G401.6 (cell line): ENCODE measurements at regions not wholly inside any gene's neighbourhood (a gene's known extent, or its start where the extent isn't known, plus 50 kb on each side); places are given as distances from the start of the nearest gene placed in this dataset.
"Not testable (repeated sequence)": the region's sequence is repeated elsewhere in the genome, so short reads cannot be mapped to it uniquely, and the experiment has no call there.

Experiments
- FAIRE-seq: peaks from 2 replicates; lab custom pipeline; 2012; peaks lifted over from hg19 to GRCh38; lab: Jason Lieb, UNC

DNA sequence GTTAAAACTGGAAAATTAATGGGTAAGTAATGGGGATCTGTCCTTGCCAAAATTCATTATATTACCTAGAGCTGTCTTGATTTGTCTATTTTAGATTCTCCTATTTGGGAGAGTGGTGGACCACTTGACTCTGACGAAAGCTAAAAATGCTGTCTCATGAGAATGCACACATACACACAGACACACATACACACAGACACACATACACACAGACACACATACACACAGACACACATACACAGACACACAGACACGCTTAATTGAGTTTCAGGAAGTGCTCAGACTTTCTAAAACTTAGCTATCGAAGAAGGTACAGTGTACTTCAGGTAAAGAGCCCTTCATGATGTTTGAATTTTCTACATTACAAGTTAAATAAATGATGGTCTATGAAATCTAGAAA, 279.5 kb downstream of the ANKRD50 start:
- FAIRE-seq, result no peak

DNA sequence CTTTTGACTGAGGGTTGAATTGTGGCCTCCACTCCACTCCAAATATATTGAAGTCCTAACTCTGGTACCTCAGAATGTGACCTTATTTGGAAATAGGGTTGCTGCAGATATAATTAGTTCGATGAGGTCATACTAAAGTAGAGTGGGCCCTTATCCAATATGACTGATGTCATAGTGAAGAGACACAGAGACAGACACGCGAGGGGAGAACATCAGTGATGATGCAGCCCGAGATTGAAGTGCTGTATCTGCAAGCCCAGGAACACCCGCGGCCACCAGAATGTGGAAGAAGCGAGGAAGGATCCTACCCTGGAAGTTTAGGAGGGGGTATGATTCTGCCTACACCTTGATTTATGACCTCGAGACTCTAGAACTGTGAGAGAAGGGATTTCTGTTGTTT, 279.0 kb downstream of the ANKRD50 start:
- no peak for FAIRE-seq

DNA sequence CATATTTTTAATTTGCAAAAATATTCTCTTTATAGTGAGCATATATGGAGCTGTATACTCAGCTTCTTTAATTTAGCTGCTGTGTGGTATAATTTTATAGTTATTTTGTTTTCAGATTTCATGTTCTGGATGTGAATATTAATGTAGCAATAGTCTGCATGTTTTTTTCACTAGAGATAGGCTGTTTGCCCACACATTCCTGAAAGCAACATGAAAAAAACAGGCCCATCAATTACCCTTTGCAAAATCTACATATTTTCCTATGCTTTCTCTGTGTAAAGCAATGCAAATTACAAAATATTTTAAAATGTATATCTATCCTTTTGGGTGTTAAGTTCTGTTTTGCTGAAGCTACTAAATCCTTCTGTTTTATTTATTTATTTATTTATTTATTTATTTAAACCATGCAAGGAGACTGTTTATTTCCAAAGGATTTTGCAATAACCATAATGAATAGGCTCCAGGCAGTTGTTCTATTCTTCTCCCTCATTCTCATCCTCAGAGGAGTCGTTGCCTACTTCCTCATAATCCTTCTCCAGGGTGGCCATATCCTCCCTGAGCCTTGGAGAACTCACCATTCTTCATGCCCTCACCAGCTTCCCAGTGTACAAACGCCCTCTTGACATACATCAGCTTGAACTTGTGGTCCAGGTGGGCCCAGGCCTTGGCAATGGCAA, 277.1 kb downstream of the ANKRD50 start:
- no peak for FAIRE-seq

DNA sequence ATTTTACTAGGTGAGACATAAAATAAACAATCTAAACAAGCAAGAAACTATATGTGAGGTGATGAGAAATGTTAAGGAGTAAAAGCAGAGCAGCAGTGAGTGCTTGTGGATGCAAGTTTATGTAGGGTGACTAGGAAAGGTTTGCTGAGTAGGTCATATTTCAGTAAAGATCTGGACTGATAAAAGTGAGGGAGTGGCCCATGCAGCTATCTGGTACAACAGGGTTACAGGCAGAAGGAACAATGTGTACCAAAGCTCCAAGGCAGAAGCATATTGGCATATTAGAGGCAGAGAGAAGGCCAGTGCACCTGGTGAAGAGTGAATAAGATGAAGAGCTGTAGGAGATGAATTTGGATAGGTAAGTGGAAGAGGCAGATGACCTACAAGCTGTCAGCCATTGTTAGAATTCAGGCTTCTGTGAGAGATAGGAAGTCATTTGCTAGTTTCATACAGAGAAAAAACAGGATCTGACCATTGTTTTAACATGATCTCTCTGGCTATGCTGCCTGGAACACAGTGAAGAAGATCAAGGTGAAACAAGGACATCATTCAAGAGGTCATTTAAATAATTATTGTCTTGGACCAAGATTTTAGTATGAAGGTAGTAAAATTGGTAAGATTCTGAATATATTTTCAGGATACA, 274.6 kb downstream of the ANKRD50 start:
- no peak for FAIRE-seq

DNA sequence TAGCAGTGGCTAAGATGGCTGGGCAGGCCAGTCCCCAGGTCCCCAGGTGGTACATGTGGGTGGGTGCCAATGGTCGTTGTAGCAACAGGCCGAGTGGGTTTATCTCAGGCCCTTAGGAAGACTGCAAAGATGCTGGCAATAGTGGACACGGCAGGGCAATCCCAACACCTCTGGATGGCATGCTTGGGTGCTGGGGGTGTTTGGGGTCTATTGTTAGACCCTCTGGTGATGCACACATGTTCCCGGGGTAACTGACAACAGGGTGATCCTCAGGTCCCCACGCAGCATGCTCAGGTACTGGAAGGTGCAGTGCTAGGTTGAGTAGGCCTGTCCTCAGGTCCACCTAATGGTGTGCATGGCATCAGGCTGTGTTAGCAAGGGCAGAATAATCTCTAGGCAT, 267.5 kb downstream of the ANKRD50 start:
- no peak for FAIRE-seq

DNA sequence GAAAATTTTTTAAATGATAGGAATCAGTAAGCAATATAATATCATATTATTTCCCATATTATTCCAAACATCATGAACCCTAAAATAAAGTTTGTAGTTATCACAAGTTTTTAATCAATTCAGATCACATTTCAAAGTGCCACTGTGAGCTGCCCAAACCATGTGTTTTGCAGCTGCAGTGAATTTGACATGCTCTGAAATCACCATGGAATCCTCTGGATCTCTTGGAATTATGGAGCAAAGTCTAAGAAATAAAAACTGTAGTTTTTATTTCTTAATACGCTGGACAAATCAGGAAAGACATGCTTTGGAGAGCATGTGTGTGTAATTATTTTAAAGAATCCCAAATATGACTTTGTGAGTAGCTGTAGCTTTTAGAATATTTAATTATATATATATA, 262.7 kb downstream of the ANKRD50 start:
- no peak for FAIRE-seq

DNA sequence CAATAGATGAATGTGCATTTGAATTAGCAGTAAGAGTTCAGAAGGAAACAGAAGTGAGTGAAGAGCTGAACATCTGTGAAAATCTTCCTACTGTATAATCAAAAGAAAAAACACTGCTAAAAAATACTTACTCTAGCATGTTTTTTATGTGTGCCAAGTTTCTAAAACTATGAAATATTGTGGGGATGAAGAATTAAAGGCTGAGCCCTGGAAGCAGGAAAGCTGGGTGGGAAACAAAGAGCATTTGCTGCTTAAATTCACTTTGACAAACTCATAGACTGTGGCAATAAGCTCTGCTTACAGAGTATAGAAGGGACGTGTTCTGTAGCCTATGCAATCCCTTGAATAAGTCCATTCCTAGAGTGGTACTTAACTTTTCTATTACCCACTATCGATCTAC, 261.7 kb downstream of the ANKRD50 start:
- FAIRE-seq, result no peak

DNA sequence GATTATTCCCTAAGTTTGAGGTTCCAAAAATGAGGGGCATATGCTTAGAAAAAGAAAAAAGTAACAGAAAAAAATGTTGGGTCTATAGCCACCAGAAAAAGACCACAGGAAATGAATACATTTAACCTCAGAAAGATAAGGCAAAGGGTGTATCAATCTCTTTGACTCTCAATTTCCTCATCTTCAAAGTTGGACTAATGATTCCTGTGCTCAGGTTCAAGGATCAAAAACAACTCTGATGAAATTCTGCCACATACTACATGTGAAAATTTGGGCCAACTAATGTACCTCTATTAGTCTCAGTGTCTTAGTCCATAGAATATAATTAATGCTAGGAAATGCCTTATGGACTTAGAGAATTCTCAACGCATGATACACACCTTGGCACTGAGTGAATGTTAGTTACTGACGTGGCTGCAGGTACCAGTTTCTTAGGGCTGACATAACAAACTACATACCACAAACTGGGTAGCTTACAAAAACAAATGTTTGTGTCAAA, 257.7 kb downstream of the ANKRD50 start:
- FAIRE-seq, result no peak

DNA sequence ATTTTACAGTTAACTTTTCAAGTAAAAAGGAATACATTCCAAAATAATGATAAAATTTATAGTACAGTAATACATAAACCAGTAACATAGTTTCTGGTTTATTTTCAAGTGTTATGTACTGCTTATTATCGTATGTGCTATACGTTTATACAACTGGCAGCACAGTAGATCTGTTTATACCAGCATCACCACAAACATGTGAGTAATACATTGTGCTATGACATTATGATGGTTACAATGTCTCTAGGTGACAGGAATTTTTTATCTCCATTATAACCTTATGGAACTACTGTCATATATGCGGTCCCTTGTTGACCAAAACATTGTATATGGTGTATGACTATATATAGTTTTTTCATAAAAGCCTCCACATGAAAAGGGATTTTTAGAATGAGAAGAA, 256.9 kb downstream of the ANKRD50 start:
- no peak for FAIRE-seq

DNA sequence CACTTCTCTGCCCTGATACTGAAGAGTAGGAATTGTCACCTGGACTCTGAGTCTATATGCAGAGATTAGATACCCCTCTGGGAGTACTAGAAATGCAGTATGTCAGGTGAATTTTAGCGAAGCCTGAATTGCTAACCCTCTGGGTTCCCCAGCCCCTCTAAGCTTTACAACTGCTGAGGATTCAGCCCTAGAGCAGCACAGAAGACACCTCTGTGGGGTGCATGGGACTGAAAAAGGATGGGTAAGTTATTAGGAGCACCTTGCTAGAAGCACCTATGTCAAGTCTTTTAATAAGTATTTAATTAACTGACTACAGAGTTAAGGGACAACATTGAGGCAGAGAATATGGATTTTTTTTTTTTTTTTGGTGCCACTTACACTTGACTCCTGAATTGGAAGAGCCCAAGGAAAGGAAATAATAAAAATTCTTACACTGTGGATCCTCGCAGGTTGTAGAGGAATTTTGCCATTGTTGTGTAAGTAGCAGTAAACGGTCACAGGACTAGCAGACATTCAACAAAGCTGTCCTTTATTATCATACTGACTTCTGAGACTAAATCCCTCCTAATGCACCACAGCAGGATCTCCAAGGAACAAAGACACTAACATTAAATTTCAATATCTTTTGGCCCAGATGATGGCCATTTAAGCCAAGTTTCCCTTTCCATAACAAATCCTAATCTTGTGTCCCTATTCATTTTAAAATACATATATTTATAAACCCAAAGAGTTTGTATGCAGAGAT, 253.2 kb downstream of the ANKRD50 start:
- FAIRE-seq, result no peak

DNA sequence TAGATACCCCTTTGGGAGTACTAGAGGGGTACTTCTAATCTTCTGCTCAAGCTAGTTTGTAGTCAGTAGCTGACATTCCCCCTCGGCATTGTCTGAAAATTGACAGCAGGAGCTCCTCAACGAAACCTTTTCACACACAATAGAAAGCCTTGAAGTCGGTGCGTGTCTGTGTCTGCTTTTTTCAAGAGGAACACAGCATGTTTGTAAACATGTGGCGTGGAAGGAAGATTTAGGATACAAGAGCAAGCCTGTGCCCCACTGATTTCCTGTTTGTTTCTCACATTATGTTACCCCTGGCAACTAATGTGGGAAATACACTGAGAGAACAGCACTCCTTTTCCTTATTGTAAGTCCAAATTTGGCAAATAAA, 252.6 kb downstream of the ANKRD50 start:
- no peak for FAIRE-seq

DNA sequence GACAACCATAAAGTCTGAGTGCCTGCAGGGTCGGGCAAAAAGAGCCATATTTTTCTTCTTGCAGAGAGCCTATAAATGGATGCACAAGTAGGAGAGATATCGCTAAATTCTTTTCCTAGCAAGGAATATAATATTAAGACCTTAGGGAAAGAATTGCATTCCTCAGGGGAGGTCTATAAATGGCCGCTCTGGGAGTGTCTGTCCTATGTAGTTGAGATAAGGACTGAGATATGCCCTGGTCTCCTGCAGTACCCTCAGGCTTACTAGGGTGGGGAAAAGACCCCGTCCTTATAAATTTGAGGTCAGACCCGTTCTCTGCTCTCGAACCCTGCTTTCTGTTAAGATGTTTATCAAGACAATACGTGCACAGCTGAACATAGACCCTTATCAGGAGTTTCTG, 250.9 kb downstream of the ANKRD50 start:
- FAIRE-seq, result not testable (repeated sequence)

DNA sequence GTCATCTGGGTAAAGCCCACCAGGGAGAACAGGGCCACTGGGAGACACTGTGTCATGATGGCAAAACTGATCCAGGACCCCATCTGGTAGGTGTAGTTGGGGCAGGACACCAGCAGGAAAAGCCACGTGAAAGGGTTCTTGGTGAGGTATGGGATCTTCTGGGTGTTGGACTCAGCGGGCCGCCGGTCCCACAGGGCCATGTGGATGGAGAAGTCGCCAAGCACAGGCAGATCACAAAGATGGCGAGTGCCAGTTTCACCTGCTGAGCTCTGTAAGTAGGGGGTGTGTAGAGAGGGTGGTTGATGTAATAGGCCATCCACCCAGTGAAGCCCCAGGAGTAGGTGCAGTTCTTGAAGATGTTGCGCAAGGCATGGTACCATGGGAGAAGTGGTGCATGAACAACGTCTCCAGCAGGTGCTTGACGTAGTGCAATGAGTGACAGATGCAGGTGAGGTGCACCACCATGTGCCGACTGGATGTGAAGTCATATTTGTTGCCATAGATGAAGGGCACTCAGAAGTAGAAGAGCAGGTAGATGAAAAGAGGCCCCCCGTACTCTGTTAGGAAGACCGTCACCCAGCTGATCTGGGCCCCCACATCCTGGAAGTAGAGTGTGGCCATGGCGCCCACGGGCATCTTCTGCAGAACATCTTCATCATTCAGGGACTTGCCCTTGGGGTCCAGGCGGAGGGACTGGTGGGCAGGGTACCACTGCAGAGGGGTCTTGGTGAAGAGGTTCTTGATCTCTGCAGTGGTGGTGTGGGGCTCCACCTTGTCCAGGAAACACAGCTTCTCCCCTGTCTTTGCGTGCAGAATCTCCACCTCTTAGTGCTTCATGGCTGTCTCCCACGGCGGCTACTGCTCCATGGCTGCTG, 249.3 kb downstream of the ANKRD50 start:
- FAIRE-seq, result no peak

DNA sequence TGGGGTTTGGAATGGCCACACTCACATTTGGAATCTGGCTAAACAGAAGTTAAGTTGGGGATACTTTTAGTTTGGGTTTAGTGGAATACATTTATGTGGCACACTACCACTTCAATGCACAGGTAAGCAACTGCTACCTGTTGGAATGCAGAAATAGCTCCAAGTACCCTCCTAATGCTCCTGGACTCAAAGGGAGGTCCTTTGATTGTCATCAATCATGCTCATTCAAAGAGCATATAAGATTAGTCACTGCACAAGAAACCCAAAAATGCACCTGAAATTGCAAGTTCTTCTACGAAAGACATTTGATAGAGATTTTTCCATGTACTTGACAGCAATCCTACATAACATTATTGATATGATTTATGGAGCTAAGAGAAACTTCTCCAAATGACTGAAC, 247.7 kb downstream of the ANKRD50 start:
- FAIRE-seq, result no peak

DNA sequence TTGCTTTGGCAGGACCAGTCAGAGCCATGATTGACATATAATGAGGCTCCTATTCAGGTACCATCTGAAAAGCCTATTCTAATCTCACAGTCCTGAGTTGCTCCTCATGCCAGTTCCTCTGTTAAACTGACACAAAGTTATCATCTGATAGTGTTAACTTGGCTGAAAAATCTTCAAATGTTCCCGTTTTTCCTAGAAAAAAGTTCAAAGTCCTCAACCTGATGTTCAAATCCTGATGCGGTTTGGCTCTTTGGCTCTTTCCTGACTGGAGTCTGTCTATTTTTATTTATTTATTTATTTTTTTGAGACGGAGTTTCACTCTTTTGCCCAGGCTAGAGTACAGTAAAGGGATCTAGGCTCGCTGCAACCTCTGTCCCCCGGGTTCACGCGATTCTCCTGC, 244.2 kb downstream of the ANKRD50 start:
- no peak for FAIRE-seq

DNA sequence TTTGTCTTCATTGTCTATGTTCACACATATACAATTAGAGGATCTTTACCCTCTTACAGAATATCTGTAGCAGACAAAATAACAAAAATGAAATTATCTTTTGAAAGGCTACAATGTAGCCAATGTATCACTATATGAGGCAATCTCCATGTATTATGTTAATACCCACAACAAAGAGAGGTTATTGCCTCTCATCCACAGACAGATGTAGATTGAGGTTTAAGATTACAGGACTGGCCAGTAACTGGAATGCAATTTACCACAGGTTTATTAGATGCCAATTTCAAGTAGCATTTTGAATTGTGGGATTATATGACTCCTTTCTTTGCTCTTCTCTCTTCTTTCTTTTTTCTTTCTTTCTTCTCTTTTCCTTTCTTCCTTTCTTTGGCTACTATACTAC, 242.6 kb downstream of the ANKRD50 start:
- FAIRE-seq, result no peak

DNA sequence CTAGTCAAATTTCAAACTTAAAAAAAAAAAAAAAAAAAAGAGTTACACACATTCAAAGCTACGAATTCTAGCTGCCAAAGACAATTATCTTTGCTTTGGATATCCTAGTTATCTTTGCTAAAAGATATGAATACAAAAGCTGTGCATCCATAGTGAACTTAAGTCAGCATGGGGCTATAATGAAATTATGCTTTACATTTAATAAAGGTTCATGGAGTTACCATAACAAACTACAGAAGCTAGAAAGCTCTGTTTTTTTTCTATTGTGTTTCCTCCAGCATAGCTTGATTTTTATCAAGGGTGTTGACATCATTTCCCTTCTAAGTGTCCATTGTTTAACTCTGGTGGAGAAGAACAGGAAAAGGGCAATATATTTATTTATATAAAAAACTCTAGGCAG, 234.1 kb downstream of the ANKRD50 start:
- no peak for FAIRE-seq

DNA sequence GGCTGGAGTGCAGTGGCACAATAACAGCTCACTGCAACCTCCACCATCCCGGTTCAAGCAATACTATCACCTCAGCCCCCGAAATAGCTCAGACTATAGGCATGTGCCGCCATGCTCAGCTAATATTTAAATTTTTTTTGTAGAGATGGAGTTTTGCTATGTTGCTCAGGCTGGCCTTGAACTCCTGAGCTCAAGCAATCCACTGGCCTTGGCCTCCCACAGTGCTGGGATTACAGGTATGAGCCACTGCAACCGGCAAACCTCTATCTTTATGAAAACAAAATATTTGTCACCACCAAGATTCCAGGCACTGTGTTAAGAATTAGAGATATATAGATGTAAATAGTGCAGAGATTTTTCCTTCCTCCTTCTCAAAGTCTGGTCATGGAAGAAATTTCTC, 232.5 kb downstream of the ANKRD50 start:
- no peak for FAIRE-seq

DNA sequence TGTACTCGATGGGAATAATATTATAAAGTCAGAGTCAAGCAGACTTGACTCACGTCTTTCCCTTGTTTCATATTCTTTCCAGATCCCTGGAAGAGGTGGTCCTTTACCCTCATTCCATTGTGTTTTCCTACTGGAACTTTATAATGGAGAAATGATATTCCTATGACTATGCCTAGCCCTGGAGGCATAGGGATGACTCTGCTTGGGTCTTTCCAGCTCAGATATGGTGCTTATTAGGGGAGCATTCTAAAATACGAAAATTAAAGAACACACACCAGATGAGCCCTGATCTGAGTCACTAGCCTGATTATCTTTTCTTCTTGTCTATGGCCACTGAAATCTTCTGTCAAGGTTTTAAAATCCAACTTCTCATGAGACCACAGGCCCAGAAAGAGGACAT, 231.4 kb downstream of the ANKRD50 start:
- no peak for FAIRE-seq

DNA sequence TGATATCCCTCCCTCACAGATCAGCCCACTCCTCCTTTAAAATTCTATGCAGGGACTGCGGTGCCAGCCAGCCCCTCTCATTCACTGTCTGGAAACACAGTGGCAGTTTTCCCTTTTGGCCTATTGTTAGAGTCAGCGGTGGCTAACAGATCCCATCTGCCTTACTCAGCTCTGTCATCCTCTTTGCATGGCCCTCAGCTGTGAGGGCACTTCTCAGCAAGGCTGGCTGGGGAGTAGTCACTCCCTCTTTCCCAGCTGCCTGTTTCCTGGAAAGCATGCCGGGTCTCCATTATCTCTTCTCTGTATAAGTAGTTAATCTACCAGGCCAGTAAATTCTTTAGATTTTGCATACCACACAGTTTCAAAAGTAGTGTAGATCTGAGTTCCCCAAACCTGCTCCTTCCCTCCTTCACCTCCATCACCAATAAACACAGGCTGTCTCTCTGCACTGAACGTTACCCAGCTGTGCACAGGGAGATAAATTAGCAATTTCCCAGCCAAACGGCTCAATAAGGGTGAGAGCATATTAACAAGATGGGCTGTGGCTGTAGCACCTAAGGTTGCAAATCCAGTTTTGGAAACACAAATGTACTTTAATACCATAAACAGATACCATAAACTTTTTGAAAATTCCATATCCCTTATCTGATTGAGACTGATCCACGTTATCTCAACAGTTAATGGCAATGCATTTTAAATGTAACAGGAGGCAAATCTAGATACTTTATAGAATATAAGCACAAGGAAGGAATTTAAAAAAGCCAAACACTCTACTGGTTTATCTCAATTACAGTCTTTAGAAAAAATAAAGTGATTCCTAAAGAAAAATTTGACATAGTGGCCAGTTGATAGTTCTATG, 229.3 kb downstream of the ANKRD50 start:
- no peak for FAIRE-seq

DNA sequence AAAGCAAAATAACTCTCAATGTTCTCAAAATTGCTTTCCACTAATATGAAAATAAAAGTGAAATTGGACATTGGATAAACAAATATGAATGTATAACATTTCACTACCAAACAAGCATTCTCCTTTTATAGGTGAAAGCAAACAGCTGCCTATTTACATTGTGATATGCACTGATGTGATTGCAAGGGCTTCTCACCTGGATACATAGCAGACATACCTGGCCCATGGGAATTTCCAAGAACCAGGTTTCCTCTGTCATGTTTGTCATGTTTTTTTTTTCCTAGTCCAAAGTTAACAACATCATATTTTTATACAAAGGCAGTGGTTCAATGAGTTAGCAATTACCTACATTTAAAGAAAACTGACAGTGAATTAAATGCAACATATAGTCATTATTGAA, 228.5 kb downstream of the ANKRD50 start:
- no peak for FAIRE-seq

DNA sequence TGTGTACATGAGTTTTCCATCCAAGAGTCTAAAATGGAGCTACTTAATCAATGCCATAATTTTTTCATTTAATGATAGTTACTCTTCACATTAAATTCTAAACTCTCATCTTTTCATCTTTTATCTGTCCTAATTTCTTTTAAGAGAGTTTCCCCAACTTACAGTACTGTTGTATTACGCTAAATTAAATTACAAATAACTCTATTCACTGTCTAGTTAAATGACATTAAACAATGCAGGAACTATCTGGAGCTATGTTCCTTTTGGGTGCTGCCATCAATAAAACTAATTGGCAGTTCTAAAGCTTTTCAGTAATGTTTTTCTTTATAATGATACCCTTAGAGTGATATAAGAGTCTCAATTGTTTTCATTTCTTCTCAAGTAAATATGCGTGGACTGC, 227.6 kb downstream of the ANKRD50 start:
- no peak for FAIRE-seq
